LHCN-M2 (cell line): ENCODE measurements at regions not wholly inside any gene's neighbourhood (a gene's known extent, or its start where the extent isn't known, plus 50 kb on each side); places are given as distances from the start of the nearest gene placed in this dataset.
A peak's percentile ranks its signal among the peaks of the same experiment; 100 is the strongest.
"Not testable (repeated sequence)": the region's sequence is repeated elsewhere in the genome, so short reads cannot be mapped to it uniquely, and the experiment has no call there.

Experiments
- DNase-seq: peaks from one replicate; pipeline ENCODE4 v3.0.0-alpha.2; 2012; ENCODE audit warnings: low read depth

DNA sequence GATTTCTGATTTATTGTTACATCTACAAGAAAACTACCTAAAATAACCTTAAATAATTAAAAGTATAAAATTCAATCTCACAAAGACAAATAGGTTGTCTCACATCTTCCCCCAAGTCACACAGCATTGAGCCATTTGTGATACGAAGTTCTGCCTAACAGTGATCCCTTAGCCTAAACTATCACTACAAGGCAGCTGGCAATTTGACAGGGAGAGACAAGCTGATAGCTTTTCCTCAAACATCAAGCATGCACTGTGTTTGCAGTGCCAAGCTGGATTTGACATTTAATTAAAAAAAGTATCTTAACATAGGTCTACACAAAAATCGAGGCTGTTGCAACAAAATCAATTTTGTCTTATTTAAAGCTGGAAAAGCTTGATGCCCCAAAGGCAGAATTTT lies 464.7 kb upstream of the TRAM1L1 start:
- no peak for DNase-seq

DNA sequence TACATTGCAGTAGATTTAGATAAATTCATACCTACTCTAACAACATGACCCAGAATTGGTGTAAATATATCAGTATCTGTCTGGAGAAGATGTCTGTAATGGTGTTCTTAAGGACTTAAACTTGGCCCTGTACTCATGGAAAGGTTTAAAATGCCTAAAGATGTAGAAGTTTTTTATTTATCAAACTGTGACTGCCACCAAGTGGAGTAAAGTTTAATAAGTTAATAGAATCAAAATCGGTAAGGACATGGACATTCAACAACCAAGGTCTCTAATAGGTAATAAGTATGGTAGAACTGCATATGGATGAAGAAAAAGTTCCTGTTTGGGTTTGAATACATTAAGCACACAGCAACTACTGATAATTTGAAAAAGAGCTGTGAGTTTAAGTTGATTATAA lies 474.0 kb upstream of the NDST3 start:
- peak; percentile 50 for DNase-seq

DNA sequence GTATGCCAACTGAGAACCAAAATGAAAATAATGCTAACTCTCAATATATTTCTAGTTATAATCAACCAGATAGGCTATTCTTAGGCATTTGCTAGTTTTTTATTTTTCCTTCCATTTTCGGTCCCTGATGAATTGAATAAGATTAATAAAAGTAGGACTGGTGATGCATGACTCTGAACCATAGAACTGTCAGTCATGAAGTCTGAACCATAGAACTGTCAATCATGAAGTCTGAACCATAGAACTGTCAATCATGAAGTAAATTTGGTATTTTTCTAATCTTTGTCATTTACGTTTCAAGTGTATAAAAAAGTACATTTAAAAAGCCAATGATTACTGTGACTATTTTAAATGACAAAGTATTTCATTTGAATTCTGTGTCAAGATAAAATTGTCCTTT lies 460.2 kb upstream of the NDST3 start:
- DNase-seq: no peak

DNA sequence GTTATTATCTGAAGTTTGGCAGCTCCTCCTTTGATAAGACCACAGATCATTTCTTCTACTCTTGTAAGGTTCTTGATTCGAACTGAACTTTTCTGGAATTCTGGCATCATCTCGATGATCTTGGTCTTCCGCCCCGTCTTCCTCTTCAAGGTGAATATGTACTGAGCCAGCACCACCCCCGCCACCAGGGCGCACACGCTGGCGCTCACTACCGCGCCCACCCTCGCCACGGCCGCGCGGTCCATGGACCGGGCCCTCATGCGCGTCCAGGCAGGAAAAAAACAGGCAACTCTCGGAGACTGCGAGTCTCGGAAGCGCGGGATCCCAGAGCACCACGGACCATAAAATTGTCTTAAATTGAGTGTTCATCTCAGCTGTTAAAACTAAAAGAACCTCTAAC lies 458.4 kb upstream of the NDST3 start:
- no peak for DNase-seq

DNA sequence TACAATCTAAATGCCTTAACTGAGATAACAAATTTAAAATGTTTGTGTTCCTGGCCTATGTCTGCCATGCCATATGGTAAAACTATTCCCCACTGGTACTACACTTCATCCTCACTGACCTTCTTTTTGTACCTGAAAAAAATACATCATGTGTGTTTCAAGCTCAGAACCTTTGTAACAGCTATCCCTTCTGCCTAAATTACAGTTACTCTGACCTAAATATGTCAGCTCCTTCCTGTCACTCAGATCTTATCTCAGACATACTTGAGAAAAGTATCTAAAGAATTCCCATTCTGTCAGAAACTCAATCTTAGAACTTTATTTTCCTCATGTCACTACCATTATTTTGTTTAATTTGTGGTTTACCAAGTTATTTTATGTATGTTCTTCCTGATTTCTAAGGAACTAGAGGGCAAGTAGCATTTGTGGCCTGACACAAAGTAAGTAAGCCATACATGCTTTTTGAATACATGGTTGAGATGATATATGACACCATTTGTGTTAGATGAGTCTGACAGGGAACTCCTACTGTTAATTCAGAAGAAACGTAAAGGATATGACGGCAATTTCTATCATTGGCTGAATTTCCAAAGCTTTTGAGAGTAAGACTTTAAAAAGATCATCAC lies 456.5 kb upstream of the NDST3 start:
- no peak for DNase-seq

DNA sequence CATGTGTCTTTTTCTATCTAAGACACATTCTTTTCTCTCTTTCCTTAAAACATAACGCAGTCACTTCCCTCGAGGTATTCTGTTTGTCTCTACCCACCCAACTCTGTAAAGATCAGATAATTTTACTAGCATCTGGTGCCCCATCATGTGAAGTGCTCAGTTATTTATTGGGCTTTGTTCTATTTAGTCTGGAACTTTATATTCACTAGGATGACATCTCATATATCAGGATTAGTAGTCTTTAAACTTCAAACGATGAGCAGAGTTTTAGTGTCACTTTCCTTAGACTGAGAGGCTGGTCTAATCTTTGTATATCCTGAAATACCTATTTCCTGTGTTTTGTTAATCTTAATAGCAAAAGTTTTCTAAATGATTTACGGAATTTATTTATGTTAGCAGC lies 445.5 kb upstream of the NDST3 start:
- no peak for DNase-seq

DNA sequence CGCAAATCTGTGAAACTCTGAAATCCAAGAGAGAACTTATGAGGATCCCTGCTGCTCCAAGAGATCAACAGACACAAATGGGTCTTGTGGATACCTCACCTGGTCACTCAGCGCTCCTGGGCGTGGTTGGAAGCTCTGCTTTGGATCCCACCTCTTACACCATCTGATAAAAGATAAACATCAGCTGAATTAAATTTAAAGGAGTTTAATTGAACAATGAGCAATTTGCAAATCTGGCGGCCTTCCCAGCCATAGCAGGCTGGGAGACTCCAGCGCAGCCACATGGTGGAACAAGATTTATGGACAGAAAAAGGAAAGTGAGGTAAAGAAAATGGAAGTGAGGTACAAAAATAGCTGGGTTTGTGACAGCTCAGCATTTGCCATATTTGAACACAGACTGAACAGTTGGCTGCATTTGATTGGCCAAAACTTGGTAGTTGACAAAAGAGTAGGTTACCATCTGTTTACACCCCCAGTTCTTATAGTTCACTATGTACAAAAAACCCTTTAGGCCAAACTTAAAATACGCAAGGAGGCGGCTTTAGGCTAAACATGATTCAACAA lies 437.3 kb upstream of the NDST3 start:
- no peak for DNase-seq

DNA sequence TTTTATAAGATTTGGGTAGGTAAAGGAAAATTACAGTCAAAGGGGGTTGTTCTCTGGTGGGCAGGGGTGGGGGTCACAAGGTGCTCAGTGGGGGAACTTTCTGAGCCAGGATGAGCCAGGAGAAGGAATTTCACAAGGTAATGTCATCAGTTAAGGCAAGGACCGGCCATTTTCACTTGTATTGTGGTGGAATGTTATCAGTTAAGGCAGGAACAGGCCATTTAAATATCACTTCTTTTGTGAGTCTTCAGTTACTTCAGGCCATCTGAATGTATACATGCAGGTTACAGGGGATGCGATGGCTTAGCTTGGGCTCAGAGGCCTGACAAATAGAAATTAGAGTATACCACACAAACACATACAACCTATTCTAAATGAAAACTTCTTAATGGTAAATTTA lies 434.9 kb upstream of the NDST3 start:
- not testable (repeated sequence) for DNase-seq

DNA sequence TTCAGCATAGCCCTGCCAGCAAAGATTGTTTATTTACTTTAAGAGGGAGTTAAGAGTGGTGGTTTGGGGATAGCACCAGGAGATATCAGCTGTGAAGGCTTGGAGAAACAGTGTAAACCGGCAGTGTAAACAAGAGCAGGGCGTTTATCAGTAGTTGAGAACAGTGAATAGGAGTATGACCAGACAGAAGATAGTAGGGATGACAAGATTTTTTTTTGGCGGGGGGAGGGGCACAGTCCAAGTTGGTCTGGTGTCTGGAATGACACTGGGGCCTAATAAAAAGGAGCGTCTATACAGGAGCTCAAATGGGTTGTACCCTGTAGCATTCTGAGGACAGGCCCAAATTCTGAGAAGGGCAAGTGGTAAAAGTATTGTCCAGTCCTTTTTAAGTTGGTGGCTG lies 433.4 kb upstream of the NDST3 start:
- not testable (repeated sequence) for DNase-seq

DNA sequence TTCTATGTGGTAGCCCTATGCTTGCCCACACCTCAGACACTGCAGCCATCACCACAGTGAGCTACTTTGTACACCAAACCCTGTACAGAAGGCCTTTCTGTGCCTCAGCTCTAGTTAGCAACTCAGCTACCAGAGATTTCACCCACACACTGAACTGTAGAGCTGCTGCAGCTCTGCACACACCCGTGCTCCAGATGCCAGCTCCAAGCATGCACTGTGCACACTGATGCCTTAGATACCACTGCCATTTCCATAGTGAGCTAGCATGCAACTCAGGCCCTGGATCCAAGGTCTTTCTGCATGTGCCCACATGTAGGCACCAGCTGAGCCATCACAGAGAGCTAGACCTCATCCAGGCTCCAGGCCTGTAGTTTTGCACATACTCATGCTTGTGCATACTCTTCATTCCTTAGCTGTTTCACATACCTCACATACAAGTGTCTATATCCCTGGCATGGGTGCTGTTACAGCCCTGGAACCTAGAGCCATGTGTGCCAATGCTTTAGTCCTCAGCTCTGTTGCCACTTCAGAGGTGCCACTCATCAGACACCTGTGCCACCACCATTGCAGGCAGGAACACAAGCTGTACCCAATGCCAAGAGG lies 423.5 kb upstream of the NDST3 start:
- DNase-seq: no peak

DNA sequence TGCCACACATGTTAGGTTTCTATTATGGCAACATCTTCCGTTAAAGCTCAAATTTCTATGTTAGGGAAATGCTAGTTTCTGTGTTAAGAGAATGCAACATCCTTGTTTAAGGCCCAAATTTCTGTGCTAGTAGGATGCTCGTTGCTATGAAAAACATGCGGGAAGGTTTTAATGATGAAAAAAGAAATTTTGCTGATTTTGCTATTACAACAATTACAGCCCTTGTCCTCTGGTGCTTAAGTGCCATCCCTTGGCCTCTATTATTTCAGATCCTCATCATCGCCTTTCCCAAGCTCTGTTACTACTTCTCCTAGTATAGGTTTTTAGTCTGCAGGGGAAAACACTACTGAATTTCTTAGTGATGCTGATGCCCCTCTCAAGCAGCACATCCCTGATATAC lies 412.6 kb upstream of the NDST3 start:
- no peak for DNase-seq

DNA sequence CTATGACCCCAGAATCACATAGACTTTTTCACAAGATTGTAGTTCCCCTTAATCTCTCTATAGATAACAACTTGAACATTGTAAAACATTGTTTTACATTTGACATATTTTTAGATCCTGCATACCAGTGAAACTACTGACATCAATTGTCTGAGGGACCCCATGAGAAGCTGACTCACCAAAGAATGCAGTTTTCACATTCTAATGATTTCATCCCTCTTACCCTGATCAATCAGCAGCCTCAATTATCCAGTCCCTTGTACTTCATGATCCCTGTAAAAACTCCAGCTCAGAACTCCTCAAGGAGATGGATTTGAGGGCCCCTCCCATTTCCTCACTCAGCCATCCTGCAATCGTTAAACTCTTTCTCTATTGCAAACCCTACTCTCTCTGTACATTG lies 411.0 kb upstream of the NDST3 start:
- no peak for DNase-seq

DNA sequence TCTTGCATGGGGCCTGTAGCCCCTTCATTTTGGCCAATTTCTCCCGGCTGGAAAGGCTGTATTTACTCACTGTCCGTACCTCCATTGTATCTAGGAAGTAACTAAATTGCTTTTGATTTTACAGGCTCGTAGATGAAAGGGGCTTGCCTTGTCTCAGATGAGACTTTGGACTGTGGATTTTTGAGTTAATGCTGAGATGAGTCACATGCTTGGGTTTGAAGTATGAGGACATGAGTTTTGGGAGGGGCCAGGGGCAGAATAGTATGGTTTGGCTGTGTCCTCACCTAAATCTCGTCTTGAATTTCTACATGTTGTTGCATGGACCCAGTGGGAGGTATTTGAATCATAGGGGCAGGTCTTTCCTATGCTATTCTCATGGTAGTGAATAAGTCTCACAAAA lies 407.6 kb upstream of the NDST3 start:
- no peak for DNase-seq

DNA sequence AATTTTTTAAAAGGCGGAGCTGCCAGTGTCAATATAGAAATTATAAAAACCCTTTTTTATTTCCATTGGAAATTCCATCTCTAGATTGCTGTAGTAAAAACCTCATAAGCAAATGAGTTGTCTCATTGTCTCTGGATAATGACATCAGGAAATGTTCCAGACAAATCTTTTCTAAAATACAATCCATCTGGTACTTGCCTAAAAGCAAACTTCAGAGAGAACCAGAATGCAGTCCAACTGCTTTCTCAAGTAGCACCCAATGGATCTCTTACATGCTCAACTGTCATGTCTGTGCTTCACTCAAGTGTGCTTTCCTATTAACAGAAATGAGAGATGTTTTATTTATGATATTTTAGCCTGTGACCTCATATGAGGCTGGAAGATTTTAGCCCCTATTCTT lies 399.6 kb upstream of the NDST3 start:
- no peak for DNase-seq

DNA sequence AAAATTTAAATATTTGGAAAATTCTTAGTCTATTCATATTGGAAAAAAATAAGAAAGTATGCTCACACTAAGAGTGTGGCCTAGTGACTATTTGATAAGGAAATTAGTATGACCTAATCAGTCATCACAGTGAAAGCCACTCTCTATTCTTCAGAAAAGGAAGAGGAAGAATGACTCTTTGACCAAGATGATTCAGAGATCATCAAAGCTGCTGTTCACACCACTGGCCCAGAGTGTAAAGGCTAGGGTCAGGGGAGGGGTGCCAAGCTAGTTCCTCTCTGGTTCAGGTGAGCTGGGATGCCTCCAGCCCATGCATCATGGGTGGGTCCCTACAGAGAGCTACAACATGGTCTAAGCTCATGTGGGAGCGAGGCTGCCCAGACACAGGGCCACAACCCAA lies 396.9 kb upstream of the NDST3 start:
- no peak for DNase-seq

DNA sequence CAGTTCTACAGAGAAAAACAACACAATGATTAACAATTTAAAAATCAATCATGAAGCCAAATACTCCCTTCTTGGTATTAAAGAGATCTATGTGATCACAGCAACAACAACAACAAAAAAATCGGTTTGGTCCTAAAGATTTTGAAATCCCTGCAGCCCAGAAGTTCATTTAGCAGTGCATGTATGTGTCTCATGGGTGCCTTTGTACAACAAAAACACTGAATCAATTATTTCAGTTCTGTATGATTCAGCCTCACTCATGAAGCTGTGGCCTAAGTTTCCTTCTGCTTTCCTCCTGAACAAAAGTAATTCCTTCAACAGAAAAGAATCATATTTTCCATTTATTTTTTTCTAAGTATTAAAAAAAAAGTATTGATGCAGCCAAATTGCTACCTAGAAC lies 393.4 kb upstream of the NDST3 start:
- no peak for DNase-seq

DNA sequence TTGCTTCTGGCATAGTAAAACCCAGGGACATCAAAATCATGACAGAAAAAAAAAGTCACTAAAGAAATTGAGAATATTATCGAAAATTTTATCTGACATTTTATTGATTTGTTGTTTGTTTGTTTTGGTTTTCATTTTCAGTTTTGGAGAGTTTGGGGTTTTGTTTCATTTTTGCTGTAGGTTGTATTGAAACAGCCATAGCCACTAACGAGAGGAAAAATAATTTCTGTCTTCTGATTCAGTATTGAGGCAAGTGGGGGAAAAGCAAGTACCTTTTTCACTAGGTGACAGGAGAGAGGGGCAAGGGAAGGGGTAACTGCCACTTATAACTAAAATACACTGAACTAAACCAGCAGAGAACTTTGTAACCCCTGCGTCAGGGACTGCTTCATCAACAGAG lies 392.8 kb upstream of the NDST3 start:
- DNase-seq: no peak

DNA sequence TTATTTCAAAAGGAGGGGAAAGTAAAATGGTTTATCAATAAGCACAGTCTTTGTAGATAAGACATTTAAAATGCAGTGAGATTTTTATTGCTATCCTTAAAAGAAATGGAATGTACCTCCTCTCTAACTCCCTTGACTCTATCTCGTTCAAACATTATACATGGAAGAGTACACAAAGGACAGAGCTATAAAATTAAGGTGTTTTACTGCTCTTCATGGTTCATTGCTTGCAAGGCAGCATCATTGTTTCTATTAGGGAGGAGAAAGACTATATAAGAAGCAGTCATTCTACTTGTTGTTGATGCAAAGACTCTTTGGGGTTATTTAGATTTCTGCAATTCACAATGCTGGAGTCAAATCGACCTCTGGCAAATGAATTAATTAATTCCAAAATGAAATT lies 380.2 kb upstream of the NDST3 start:
- no peak for DNase-seq

DNA sequence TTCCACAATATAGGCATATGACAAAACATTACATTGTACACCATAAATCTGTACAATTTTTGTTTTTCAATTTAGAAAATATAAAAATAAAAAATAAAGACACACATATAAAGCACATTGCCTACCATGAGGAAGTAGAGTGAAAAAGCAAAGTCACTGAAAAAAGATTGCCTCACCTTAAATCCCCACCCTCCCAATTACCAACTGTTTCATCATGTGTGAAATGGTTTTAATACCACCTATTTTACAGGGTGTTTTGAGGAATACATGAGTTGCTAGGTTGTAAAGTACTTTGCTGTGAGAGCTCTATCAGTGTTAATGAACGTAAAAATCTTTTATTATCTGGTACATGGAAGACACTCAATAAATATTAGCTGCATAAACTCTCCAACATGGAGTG lies 373.6 kb upstream of the NDST3 start:
- DNase-seq: no peak

DNA sequence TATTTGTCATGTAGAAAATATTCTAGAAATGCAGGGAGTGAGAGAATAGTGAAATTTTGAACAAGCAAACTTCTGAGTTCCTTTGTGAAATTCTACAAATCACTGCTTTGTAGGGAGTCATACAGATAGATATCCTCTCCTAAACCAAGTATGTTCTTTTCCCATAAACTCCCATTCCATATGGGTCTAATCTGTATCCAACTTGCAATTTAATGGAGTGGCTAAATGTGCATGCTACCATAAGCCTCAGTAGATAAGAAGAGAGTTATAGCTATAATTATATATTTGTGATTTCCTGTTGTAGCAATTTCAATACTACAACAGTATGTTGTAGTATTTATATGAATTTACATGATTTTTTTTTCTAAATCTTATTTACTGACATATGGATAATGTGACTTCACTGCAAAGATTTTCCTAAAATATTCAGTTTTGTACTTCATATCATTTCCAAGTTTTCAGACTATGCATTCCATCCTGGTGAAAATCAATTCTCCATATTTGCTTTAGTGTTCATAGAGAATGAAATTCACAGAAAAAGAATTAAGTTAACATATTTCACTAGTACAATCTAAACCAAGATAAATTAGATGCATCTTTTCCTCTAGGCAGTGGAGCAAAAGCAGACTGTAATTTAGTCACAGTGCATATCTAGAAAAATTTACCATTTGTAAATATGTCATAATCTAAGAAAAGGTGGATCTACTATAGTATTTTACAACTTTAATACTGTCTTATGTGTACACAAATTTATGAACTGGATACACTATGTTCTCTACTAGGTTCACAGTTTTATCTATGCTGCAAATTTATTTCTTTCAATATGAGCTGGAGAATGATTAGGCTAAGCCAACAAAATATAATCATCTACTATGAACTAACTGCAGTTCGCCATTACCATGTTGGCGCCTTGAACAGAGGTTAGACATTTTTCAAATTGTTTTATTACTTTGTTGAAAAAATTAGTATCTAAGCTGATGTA lies 372.9 kb upstream of the NDST3 start:
- no peak for DNase-seq

DNA sequence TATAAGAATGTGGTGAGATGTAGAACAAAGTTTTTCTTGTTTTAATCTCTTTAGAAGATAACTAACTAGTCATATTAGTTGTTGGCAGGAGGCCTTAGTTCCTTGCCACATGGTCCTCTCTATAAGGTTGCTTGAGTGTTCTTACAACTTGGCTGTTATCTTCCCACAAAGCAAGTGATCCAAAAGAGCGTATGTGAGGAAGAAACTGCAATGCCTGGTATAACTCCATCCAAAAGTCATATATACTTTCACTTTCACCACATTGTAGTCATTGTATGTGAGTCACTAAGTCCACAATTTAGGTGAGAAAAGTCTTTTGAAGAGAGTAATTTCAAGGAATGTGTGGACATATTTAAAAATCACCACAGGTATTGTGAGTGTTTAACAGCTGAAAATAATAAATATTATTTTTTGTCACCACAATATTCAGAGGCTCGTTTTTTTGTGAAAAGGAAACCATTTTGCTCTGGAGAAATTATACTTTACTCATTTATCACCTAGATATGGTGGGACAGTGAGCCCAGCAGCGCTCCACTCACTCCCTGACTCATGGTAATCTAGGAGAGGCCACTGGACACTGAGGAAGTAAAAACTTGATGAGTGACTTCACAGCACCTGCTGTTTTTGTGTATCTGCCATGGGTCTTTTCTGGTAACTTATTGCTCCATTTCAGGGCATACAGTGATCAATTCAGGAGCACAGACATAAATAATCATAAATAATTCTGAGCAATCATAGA lies 369.4 kb upstream of the NDST3 start:
- no peak for DNase-seq

DNA sequence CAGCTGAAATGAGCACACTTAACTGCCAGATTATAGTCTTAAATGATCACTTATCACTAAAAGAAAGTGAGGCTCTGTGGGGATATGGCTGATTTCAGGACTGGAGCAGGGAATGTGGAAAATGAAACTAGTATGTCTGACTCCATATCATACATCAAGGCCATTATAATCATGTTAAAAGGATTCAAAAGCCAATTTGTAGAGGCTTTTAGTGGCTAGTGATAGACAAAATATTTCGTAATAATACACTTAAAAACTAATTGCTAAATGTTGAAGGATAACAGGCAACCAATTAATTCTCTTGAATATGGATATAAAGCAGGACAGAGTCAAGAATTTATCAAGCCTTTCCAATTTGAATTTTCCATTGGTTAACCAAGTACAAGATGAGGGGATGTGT lies 358.1 kb upstream of the NDST3 start:
- DNase-seq: no peak
